Peyer's patch (tissue), 4 donors: ENCODE measurements at regions not wholly inside any gene's neighbourhood (a gene's known extent, or its start where the extent isn't known, plus 50 kb on each side); places are given as distances from the start of the nearest gene placed in this dataset.

ENCODE experiments used
- POLR2A ChIP-seq, 2 donors: fragments of 450-650 bp; IDR thresholded peaks; one replicate each; pipeline ENCODE4 v1.5.1; 2017; ENCODE audit warnings: antibody characterized with exemption in 2 of 2, mild to moderate bottlenecking in 2 of 2, moderate library complexity in 2 of 2
- TF ChIP-seq, protein P1 (sequence below), 6 experiments: fragments of 450-650 bp in 4 of 6; fragments of 200-600 bp in 2 of 6; sonication (generic) in 1 of 6; IDR thresholded peaks; one replicate each; pipeline ENCODE4 v1.5.1; 2017 to 2019; ENCODE audit warnings: antibody characterized with exemption in 6 of 6, mild to moderate bottlenecking in 3 of 6, moderate library complexity in 1 of 6

DNA sequence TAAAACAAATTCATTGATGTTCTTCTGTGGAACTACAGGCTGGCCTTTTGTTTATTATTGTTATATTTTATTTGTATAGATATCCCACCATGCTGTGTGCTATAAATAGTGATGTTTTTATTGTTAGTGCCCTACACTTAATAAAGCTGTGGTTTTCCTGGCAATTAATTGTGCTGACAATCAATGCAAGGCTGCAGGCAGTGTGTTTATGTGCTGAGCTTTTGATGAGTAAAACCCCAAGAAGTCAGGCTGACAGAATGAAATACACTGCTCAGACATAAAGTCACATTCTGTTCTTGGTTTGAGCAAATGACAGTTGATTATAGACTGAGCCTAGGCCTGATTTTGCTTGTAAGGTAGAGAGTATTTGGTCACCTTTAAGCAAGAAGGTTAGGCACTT, 362.7 kb downstream of the CPS1 start:
- TF ChIP-seq, protein P1, sequence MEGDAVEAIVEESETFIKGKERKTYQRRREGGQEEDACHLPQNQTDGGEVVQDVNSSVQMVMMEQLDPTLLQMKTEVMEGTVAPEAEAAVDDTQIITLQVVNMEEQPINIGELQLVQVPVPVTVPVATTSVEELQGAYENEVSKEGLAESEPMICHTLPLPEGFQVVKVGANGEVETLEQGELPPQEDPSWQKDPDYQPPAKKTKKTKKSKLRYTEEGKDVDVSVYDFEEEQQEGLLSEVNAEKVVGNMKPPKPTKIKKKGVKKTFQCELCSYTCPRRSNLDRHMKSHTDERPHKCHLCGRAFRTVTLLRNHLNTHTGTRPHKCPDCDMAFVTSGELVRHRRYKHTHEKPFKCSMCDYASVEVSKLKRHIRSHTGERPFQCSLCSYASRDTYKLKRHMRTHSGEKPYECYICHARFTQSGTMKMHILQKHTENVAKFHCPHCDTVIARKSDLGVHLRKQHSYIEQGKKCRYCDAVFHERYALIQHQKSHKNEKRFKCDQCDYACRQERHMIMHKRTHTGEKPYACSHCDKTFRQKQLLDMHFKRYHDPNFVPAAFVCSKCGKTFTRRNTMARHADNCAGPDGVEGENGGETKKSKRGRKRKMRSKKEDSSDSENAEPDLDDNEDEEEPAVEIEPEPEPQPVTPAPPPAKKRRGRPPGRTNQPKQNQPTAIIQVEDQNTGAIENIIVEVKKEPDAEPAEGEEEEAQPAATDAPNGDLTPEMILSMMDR (IDR thresholded peaks at IDR 0.05): no peak
- TF ChIP-seq POLR2A (IDR thresholded peaks at IDR 0.05): no peak
